ENCODE measurements at regions not wholly inside any gene's neighbourhood (a gene's known extent, or its start where the extent isn't known, plus 50 kb on each side); places are given as distances from the start of the nearest gene placed in this dataset.

GRCh38 chr3:182238126-182238525 is 526.4 kb downstream of the SOX2 start:
- Mint-ChIP-seq H3K9me3 (ENCODE audit: unreplicated experiment) (no peaks in the 10 kb centered on the region), H3K36me3 (ENCODE audit: unreplicated experiment) (no peaks in the 10 kb centered on the region), H3K27me3 (ENCODE audit: unreplicated experiment) (no peaks in the 10 kb centered on the region), H3K4me1 (ENCODE audit: unreplicated experiment) (no peaks in the 10 kb centered on the region), H3K4me3 (ENCODE audit: unreplicated experiment) (no peak overlapping the region), H3K27ac (ENCODE audit: unreplicated experiment) (no peak overlapping the region)
- no peak for DNase-seq (ENCODE audit: extremely low spot score, unreplicated experiment)
- TF ChIP-seq CTCF (IDR thresholded peaks at IDR 0.05) = no peak

GRCh38 chr3:182239316-182239715 is 527.6 kb downstream of the SOX2 start:
- Mint-ChIP-seq H3K27me3 (ENCODE audit: unreplicated experiment) (no peaks in the 10 kb centered on the region), H3K36me3 (ENCODE audit: unreplicated experiment) (no peaks in the 10 kb centered on the region), H3K9me3 (ENCODE audit: unreplicated experiment) (no peaks in the 10 kb centered on the region), H3K4me1 (ENCODE audit: unreplicated experiment) (no peaks in the 10 kb centered on the region), H3K4me3 (ENCODE audit: unreplicated experiment) (no peak overlapping the region), H3K27ac (ENCODE audit: unreplicated experiment) (no peak overlapping the region)
- TF ChIP-seq CTCF (IDR thresholded peaks at IDR 0.05) = no peak
- no peak for DNase-seq (ENCODE audit: extremely low spot score, unreplicated experiment)

GRCh38 chr3:182240474-182240873 is 528.7 kb downstream of the SOX2 start:
- TF ChIP-seq CTCF (IDR thresholded peaks at IDR 0.05) = no peak
- no peaks in the 10 kb centered on the region for H3K27me3 Mint-ChIP-seq (ENCODE audit: unreplicated experiment)
- no peak for DNase-seq (ENCODE audit: extremely low spot score, unreplicated experiment)
- H3K4me1 Mint-ChIP-seq (ENCODE audit: unreplicated experiment) = no peaks in the 10 kb centered on the region
- no peaks in the 10 kb centered on the region for H3K9me3 Mint-ChIP-seq (ENCODE audit: unreplicated experiment)
- H3K27ac Mint-ChIP-seq (ENCODE audit: unreplicated experiment) = no peak overlapping the region
- H3K4me3 Mint-ChIP-seq (ENCODE audit: unreplicated experiment) = no peak overlapping the region
- H3K36me3 Mint-ChIP-seq (ENCODE audit: unreplicated experiment) = no peaks in the 10 kb centered on the region

- Mint-ChIP-seq H3K27ac (ENCODE audit: unreplicated experiment) (no peak overlapping the region), H3K27me3 (ENCODE audit: unreplicated experiment) (no peaks in the 10 kb centered on the region), H3K4me3 (ENCODE audit: unreplicated experiment) (no peak overlapping the region), H3K36me3 (ENCODE audit: unreplicated experiment) (no peaks in the 10 kb centered on the region), H3K4me1 (ENCODE audit: unreplicated experiment) (no peaks in the 10 kb centered on the region), H3K9me3 (ENCODE audit: unreplicated experiment) (no peaks in the 10 kb centered on the region)
- DNase-seq (ENCODE audit: extremely low spot score, unreplicated experiment) = no peak
- TF ChIP-seq CTCF (IDR thresholded peaks at IDR 0.05) = no peak
Observed at GRCh38 chr3:182241196-182241765, 529.6 kb downstream of the SOX2 start.

GRCh38 chr3:182241766-182242488 is 530.2 kb downstream of the SOX2 start:
- no peak for TF ChIP-seq CTCF (IDR thresholded peaks at IDR 0.05)
- H3K27me3 Mint-ChIP-seq (ENCODE audit: unreplicated experiment) = no peaks in the 10 kb centered on the region
- H3K36me3 Mint-ChIP-seq (ENCODE audit: unreplicated experiment) = no peaks in the 10 kb centered on the region
- H3K27ac Mint-ChIP-seq (ENCODE audit: unreplicated experiment) = no peak overlapping the region
- H3K4me3 Mint-ChIP-seq (ENCODE audit: unreplicated experiment) = no peak overlapping the region
- DNase-seq (ENCODE audit: extremely low spot score, unreplicated experiment) = no peak
- no peaks in the 10 kb centered on the region for H3K9me3 Mint-ChIP-seq (ENCODE audit: unreplicated experiment)
- no peaks in the 10 kb centered on the region for H3K4me1 Mint-ChIP-seq (ENCODE audit: unreplicated experiment)

Measured in osteocyte (in vitro differentiated cells).